Ovary (tissue), 7 donors: ENCODE measurements at regions not wholly inside any gene's neighbourhood (a gene's known extent, or its start where the extent isn't known, plus 50 kb on each side); places are given as distances from the start of the nearest gene placed in this dataset.

Source experiments
- DNase-seq, 5 donors: peaks; one replicate each; pipeline ENCODE4 v3.0.0-alpha.2; 2019 to 2020
- H3K27ac ChIP-seq, 2 donors: fragments of 200-600 bp; one replicate each; pipeline versions ENCODE4 v1.5.1 to v1.8.0; 2019 to 2022
- H3K27me3 ChIP-seq: fragments of 200-600 bp; one replicate; pipeline ENCODE4 v1.8.0; 2022
- H3K36me3 ChIP-seq: fragments of 200-600 bp; sonication (generic); one replicate; pipeline ENCODE4 v1.5.1; 2019
- H3K4me1 ChIP-seq: one replicate; pipeline ENCODE4 v1.8.1; 2013; ENCODE audit warnings: mild to moderate bottlenecking, moderate library complexity; ENCODE audit not compliant: insufficient read depth
- H3K4me3 ChIP-seq: fragments of 200-600 bp; sonication (generic); one replicate; pipeline ENCODE4 v1.5.1; 2017
- H3K9me3 ChIP-seq, 2 donors: fragments of 200-600 bp in 1 of 2; sonication (generic) in 1 of 2; one replicate each; pipeline versions ENCODE4 v1.5.1 to v1.8.1; 2013 to 2019; ENCODE audit warnings: mild to moderate bottlenecking in 1 of 2, moderate library complexity in 1 of 2
- EP300 ChIP-seq: sonication (generic); formaldehyde crosslinking; IDR thresholded peaks from one replicate; pipeline ENCODE4 v1.6.1; 2017; ENCODE audit warnings: antibody characterized with exemption
- POLR2A ChIP-seq: fragments of 450-650 bp; IDR thresholded peaks from one replicate; pipeline ENCODE4 v1.6.1; 2017; ENCODE audit warnings: antibody characterized with exemption, mild to moderate bottlenecking, moderate library complexity
- WGBS, 3 donors: extraction: QIAGEN DNeasy Blood & Tissue Kit in 1 of 3; methylation state at CpG; one replicate each; pipeline versions ENCODE4 v1.1.5 to v1.1.7; 2013 to 2017; 5-methylcytosine and 5-hydroxymethylcytosine counted together
- intact Hi-C, 4 donors: fragments of 100-400 bp; cut with DNase I; formaldehyde crosslinking; loops; one replicate each; pipeline versions ENCODE4 v1.11.0 to v1.15.1; 2022 to 2023
- TF ChIP-seq, protein P1 (sequence below), 3 donors: fragments of 450-650 bp in 2 of 3; fragments of 200-600 bp in 1 of 3; IDR thresholded peaks; one replicate each; pipeline versions ENCODE4 v1.5.1 to v1.8.0; 2016 to 2022; ENCODE audit warnings: antibody characterized with exemption in 3 of 3, mild to moderate bottlenecking in 1 of 3
- donor health status: DM: no; HTN: no; CAD: no; lungs with moderate emphysema.
- donor health status: DM: no; HTN: no; CAD: no.
- donor health status: Bipolar disorder and iron deficiency.
- donor health status: DM: no; HTN: no; CAD: no.
- donor health status: DM: yes; HTN: yes; CAD: no.

DNA sequence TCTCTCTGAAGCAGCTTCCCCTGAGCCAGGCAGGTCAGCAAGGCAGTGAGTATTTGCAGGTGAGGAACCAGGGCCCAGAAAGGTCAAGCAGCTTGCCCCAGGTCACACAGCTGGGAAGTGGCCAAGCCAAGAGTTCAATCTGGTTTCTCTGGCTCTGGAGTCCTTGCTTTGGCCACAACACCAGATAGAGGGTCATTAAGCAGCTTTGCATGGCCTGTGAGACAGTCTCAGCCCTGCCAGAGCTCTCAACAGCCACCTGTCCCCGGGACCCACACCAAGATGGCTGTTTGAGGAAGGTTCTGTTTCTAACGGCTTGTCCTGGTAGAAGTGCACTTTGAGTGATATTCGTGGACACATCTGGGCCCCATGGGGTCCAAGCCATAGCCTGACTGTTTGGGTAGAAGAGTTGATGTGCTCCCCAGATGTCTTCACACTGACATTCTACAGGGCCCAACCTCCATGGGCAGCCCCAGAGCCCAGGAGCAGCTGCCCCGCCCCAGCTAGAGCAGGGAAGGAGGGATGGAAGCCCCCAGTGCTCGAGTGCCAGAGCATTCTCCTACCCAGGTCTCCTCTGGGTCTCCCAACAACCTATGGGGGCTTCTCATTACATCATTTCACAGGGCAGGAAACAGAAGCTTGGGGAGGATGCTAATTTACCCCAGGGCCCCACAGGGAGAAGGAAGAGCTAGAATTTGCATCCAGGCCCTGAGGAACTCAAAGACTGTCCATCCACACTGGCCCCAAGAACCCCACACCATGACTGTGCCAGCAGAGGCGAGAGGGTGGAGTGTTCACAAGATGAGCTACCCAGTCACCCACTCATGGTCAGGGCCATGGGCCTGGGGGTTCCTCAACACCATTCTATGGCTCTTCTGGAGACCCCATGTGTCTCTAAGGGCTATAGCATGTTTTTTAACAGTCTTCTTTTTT, 107.3 kb upstream of the CDH5 start:
- TF ChIP-seq POLR2A (no peak), EP300 (no peak)
- TF ChIP-seq, protein P1, sequence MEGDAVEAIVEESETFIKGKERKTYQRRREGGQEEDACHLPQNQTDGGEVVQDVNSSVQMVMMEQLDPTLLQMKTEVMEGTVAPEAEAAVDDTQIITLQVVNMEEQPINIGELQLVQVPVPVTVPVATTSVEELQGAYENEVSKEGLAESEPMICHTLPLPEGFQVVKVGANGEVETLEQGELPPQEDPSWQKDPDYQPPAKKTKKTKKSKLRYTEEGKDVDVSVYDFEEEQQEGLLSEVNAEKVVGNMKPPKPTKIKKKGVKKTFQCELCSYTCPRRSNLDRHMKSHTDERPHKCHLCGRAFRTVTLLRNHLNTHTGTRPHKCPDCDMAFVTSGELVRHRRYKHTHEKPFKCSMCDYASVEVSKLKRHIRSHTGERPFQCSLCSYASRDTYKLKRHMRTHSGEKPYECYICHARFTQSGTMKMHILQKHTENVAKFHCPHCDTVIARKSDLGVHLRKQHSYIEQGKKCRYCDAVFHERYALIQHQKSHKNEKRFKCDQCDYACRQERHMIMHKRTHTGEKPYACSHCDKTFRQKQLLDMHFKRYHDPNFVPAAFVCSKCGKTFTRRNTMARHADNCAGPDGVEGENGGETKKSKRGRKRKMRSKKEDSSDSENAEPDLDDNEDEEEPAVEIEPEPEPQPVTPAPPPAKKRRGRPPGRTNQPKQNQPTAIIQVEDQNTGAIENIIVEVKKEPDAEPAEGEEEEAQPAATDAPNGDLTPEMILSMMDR (IDR thresholded peaks at IDR 0.05) = no peak
- Histone ChIP-seq H3K9me3 (no peaks in the 10 kb centered on the region), H3K27me3 (no peaks in the 10 kb centered on the region), H3K36me3 (no peaks in the 10 kb centered on the region), H3K4me3 (no peak overlapping the region), H3K27ac (no peak overlapping the region), H3K4me1 (peaks cover 3% of the 10 kb centered on the region)
- intact Hi-C loops = loop anchor here in 1 of 4 donors (10.0 kb wide), 1 partner anchor 124 kb away; no protein-coding TSS in a partner anchor
- peak in 1 of 5 donors; percentile 6 for DNase-seq
- 97 to 100% (median 98%) methylated on average over 6 of the region's 6 CpGs for WGBS, 3 donors

- TF ChIP-seq EP300 (no peak), POLR2A (no peak)
- TF ChIP-seq, protein P1 (IDR thresholded peaks at IDR 0.05) = no peak
- intact Hi-C loops = loop anchor here in 1 of 4 donors (10.0 kb wide), 1 partner anchor 122 kb away; no protein-coding TSS in a partner anchor
- Histone ChIP-seq H3K4me1 (peaks cover 2% of the 10 kb centered on the region), H3K9me3 (no peaks in the 10 kb centered on the region), H3K27ac (no peak overlapping the region), H3K4me3 (no peak overlapping the region), H3K36me3 (no peaks in the 10 kb centered on the region), H3K27me3 (no peaks in the 10 kb centered on the region)
- 94 to 100% (median 97%) methylated on average over 1 of the region's 1 CpG for WGBS, 3 donors
- no peak for DNase-seq
Measured at GRCh38 chr16:66256919-66257318, 109.6 kb upstream of the CDH5 start.

DNA sequence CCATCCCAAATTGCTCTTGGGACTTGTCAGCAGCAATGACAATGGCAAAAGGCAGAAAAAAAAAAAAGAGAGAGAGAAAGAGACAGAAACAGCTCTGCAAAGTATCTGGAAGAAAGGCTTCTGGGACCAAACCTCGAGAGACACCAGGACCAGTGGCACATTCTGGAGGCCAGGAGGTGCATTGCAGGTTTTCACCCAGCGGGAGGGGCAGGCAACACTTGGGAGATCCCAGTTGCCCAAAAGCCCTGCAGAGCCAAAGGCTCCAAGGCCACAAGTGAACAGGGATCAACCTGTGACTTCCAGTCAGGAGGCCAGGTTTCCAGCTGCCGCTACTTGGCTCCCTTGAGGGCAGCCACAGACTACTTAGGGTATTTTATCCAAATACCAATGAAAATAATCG, 110.8 kb upstream of the CDH5 start:
- 95 to 97% (median 96%) methylated on average over 4 of the region's 4 CpGs for WGBS, 3 donors

GRCh38 chr16:66254751-66255150, 111.7 kb upstream of the CDH5 start:
- no peaks in the 10 kb centered on the region for H3K27me3 ChIP-seq
- H3K4me3 ChIP-seq = no peak overlapping the region
- no peak overlapping the region for H3K27ac ChIP-seq
- 73 to 91% (median 85%) methylated on average over 2 of the region's 2 CpGs for WGBS, 3 donors
- TF ChIP-seq, protein P1 (IDR thresholded peaks at IDR 0.05) = no peak
- TF ChIP-seq POLR2A = no peak
- no peak for TF ChIP-seq EP300
- no peaks in the 10 kb centered on the region for H3K36me3 ChIP-seq
- H3K4me1 ChIP-seq = no peaks in the 10 kb centered on the region
- intact Hi-C loops = loop anchor here in 1 of 4 donors (10.0 kb wide), 1 partner anchor 120 kb away; no protein-coding TSS in a partner anchor
- no peak for DNase-seq
- no peaks in the 10 kb centered on the region for H3K9me3 ChIP-seq

More for the DNA sequence above, 110.8 kb upstream of the CDH5 start:
- TF ChIP-seq, protein P1 (IDR thresholded peaks at IDR 0.05) = no peak
- TF ChIP-seq EP300 (no peak), POLR2A (no peak)
- intact Hi-C loops = loop anchor here in 1 of 4 donors (10.0 kb wide), 1 partner anchor 121 kb away; no protein-coding TSS in a partner anchor
- Histone ChIP-seq H3K27me3 (no peaks in the 10 kb centered on the region), H3K9me3 (no peaks in the 10 kb centered on the region), H3K27ac (no peak overlapping the region), H3K4me1 (no peaks in the 10 kb centered on the region), H3K36me3 (no peaks in the 10 kb centered on the region), H3K4me3 (no peak overlapping the region)
- no peak for DNase-seq
